AG10803 (cell line): ENCODE measurements at regions not wholly inside any gene's neighbourhood (a gene's known extent, or its start where the extent isn't known, plus 50 kb on each side); places are given as distances from the start of the nearest gene placed in this dataset.

Experiments used
- DNase-seq: peaks from one replicate; pipeline ENCODE4 v3.0.0; 2010; ENCODE audit warnings: low read depth
- H3K4me3 ChIP-seq: 2 replicates; pipeline ENCODE4 v1.5.1; 2011; ENCODE audit warnings: mild to moderate bottlenecking, low read length, control low read depth
- TF ChIP-seq, protein P1 (sequence below): conservative IDR thresholded peaks from 2 replicates; pipeline ENCODE4 v1.5.1; 2011; ENCODE audit warnings: mild to moderate bottlenecking, low read length, control low read depth, inconsistent platforms

DNA sequence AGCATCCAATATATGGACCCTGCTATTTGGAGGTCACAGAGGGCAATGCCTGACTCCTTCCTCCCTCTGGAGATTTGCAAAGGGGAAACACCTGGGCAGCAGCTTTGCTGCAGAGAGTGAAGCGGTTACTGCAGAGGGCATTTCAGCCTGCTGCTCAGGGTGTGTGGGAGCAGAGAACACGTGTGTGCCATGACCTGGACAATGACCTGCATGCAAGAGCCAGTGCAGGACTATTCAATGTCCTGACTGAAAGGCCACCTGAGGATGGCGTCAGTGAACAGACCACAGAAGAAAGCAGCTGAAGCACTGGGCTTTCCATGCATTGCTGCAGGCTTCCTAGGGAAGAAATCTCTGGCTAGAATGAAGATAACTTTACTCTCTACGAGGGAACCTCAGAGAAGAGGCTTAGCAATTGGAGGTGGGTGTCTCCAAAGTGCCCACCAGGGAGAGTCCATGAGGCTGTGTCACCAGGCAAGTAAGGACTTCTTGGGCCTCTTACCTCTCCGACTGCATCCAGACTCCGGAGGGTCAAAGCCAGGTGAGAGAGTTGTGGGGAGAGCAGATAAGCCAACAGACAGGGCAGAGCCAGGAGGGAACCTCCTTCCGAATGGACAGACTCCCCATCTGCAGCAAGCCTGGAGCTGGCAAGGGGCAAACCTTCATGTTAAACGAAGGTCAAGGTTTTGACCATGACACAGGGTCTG lies 52.9 kb upstream of the PMEPA1 start:
- no peak overlapping the region for H3K4me3 ChIP-seq
- no peak for DNase-seq
- TF ChIP-seq, protein P1, sequence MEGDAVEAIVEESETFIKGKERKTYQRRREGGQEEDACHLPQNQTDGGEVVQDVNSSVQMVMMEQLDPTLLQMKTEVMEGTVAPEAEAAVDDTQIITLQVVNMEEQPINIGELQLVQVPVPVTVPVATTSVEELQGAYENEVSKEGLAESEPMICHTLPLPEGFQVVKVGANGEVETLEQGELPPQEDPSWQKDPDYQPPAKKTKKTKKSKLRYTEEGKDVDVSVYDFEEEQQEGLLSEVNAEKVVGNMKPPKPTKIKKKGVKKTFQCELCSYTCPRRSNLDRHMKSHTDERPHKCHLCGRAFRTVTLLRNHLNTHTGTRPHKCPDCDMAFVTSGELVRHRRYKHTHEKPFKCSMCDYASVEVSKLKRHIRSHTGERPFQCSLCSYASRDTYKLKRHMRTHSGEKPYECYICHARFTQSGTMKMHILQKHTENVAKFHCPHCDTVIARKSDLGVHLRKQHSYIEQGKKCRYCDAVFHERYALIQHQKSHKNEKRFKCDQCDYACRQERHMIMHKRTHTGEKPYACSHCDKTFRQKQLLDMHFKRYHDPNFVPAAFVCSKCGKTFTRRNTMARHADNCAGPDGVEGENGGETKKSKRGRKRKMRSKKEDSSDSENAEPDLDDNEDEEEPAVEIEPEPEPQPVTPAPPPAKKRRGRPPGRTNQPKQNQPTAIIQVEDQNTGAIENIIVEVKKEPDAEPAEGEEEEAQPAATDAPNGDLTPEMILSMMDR = no peak

DNA sequence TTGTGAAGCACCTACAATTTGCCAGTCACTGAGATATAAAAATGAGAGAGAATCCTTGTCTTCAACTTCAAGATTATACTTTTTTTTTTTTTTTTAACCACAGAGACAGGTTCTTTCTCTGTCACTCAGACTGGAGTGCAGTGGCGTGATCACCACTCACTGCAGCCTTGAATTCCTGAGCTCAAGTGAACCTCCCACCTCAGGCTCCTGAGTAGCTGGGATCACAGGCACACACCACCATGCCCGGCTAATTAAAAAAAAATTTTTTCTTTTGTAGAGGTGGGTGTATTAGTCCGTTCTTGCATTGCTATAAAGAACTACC lies 51.6 kb upstream of the PMEPA1 start:
- no peak for DNase-seq
- TF ChIP-seq, protein P1 = no peak
- H3K4me3 ChIP-seq = no peak overlapping the region

DNA sequence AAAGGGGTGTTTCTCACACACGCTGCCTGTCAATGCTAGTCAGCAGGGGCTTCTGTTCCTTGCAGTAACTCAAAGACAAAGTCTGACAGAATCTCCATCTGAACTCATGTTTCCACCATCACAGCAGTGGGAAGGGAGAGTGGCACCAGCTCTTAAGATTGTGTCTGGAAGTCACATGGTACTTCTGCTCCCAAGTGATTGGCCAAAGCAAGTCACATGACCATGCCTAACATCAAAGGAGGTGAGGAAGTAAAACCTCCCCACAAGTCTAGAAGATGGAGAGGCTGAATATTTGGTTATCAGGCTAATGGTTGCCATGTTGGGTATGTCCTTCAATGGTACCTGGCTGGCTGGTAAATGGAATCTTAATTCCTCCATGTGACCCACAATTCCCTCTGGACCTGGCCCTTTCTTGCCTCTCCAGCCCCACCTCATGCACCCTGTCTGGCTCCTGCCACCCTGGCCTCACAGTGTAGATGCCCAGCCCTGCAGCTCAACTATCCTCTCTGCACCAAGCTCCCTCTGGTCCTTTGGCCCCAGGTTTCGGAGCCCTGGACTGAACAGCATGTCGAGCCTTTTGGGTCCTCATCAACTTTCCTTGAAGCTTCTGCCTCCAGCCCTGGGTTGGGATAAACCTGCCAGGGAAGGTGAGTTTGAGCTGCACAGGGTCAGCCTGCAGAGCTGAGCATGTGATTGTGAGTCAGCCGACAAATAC lies 51.0 kb upstream of the PMEPA1 start:
- no peak overlapping the region for H3K4me3 ChIP-seq
- TF ChIP-seq, protein P1 = no peak
- DNase-seq = no peak

DNA sequence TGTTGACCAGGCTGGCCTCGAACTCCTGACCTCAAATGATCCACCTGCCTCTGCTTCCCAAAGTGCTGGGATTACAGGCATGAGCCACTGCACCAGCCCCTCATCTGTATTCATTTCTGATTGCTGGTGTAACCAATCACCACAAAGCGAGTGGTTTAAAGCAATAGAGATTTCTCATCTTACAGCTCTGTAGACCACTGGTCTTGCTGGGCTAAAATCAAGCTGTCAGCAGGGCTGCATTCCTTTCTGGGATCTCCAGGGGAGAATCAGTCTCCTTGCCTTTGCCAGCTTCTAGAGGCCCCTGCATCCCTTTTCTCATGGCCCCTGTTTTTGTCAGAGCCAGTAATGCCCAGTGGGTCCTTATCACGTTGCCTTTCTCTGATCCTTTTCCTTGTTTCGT lies 49.9 kb upstream of the PMEPA1 start:
- H3K4me3 ChIP-seq = no peak overlapping the region
- DNase-seq = no peak
- TF ChIP-seq, protein P1 = no peak
